ENCODE measurements at regions not wholly inside any gene's neighbourhood (a gene's known extent, or its start where the extent isn't known, plus 50 kb on each side); places are given as distances from the start of the nearest gene placed in this dataset.
A peak's percentile ranks its signal among the peaks of the same experiment; 100 is the strongest.

DNA sequence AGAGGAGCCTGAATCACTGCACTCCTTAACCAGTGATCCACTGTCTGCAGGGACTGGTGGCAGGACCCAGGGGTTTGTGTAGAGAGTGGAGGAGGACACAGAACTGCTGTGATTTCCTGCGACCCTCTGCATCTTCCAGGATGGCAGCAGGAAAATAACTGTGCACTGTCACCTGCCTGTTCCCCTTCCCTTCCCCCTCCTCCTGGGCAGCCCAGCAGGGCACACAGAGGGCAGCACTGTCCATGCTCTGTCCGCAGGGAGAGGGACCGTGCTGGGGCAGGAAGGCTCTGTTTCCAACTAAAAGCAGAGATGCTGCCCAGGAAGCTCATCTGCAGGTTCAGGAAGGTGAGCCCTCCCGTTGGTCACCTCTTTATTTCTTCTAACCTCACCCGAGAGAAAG is 168.7 kb downstream of the ZBTB18 start:
- DNase-seq (ENCODE audit: low read depth), result no peak

GRCh38 chr1:244220410-244220809 is 169.3 kb downstream of the ZBTB18 start:
- no peak for DNase-seq (ENCODE audit: low read depth)

DNA sequence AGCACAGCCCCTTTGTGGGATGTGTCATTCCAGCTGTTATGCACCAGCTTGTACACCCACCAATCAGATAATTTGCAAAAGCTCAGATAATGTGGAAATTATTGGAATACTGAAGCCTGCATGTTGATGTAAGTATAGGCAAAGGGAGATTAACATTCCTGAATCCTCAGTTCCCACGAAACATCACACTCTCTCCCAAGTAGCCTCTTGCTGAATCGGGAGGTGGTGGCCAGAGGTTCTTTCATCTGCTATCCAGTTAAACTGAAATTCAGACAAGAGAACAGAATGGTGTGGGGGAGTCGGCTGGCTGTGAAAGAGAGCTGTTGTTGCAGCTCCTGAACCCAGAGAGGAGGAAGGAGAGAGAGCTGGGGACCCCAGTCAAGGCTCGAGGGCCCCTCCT is 170.9 kb downstream of the ZBTB18 start:
- no peak for DNase-seq (ENCODE audit: low read depth)

GRCh38 chr1:244224487-244225430 is 173.7 kb downstream of the ZBTB18 start:
- DNase-seq (ENCODE audit: low read depth), result no peak

GRCh38 chr1:244226435-244226834 is 175.4 kb downstream of the ZBTB18 start:
- DNase-seq (ENCODE audit: low read depth), result no peak

DNA sequence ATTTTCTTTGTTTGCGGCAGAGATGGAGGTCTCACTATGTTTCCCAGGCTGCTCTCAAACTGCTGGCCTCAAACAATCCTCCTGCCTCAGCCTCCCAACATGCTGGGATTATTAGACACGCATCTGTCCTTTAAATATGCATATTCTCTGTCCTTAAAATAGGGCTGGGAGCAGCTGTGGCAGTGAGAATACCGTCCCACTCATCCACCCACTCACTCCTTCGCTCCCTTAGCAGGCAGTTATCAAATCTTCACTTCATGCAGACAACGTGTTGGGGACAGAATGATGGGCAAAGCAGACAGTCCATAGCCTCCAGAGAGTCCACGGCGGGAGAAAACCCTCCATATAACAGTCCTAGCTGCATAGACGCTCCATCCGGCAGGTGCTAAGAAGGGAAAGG is 179.4 kb downstream of the ZBTB18 start:
- no peak for DNase-seq (ENCODE audit: low read depth)

DNA sequence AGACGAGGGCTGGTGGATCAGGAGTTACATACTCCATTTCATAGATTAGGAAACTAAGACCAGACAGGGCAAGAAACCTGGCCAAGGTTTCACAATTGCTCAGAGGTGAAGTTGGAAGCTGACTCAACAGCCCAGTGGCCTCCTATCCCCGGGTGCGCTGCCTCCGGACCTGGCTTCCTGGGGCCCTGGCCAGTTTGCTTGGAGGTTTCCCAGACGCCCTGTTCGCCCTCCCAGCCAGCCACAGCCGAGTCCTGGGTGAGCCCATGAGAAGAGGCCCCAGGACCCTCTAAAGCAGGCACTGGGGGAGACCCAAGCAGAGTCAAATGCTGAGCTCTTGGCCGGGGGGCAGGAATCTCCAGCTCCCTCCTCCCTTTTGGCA is 180.1 kb downstream of the ZBTB18 start:
- no peak for DNase-seq (ENCODE audit: low read depth)

DNA sequence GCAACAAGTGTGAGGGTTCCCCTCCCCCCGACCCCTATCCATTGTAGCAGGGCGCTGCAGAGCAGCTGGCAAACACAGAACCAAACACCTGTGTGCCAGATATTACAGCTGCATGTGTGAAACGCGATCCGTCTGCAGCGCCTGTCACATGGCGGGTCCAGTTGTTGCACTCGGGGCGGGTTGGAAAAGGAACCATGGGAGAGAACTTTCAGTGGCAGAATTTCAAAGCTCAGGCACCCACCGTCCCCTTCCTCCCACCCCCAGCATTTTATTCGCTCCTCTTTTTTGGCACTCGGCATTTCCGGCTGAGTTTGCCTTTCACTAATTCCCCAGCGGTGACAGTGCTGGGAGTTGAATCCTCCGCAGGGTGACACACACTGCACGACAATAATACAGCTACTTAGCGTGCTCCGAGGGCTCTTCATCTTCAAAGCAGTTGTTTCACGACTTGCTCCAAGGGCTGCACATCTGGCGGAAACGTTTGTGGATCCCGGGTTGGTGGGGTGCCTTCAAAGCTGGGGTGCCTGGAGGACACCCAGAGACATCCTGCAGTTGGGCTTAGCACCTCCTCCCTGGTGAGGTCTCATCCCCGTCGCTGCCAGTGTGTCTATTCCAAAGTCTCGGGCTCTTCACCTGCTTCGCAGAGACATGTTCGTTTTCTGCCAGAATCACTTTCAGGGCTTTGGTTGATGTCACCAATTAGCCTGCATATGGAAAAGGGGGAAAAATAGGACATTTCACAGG is 180.7 kb downstream of the ZBTB18 start:
- DNase-seq (ENCODE audit: low read depth), result peak; percentile 86

GRCh38 chr1:244234009-244234643 is 183.0 kb downstream of the ZBTB18 start:
- DNase-seq (ENCODE audit: low read depth), result no peak

DNA sequence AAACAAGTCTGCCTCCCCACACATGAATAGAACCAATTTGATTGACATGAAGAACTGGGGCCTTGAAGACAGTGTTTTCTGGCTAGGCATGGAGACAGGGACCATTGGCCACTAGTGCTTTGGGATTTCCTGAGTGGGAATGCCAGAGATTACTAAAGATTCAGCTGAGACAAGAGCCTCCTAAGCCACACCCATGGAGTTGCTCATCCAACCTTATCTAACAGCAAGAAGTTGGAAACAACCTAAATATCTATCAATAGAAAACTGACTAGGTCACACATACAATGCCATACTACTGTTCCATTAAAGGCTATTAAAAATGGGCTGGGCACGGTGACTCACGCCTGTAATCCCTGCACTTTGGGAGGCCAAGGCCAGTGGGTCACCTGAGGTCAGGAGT is 184.1 kb downstream of the ZBTB18 start:
- no peak for DNase-seq (ENCODE audit: low read depth)

DNA sequence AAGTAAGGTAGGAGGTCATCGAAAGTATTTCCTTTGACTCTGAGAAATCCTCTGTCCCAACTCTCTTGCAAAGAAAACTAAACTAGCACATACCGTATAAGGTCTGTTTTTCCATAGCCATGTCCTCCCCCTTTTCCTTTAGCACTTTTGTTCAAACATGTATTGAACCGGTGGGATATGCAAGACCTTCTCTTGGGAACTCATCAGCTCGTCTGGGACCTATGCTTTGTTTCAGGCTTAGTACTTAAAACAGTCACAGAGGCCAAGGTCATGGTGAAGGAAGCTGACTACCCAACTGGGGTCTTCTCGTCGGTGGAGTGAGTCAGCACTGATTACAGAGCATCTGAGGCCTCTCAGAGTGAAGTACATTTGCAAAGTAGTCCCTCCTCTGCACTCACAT is 185.0 kb downstream of the ZBTB18 start:
- no peak for DNase-seq (ENCODE audit: low read depth)

GRCh38 chr1:244236721-244237120 is 185.6 kb downstream of the ZBTB18 start:
- DNase-seq (ENCODE audit: low read depth), result no peak

- DNase-seq (ENCODE audit: low read depth), result no peak
These were observed 186.4 kb downstream of the ZBTB18 start for GRCh38 chr1:244237445-244237844.

GRCh38 chr1:244239261-244239770 is 188.2 kb downstream of the ZBTB18 start:
- DNase-seq (ENCODE audit: low read depth), result peak; percentile 33

- DNase-seq (ENCODE audit: low read depth), result no peak
These were observed 190.4 kb downstream of the ZBTB18 start for GRCh38 chr1:244241438-244241837.

DNA sequence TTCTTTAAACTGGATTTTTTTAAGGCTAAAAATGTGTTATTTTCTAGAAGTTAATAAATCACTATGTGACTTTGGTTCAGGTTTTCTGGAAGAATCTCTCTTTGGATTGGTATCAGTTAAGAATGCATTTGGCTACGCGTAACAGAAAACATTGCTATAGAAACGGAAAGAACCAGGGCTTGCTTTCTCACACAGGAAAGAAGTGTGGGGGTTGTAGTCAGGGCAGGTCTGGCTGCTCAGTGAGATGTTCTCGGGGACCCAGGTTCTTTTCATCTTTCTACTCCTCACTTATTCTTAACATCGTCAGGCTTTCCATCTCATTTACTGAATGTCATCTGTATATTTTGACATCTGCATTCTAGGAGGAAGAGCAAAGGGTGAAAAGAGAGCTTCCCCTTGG is 191.4 kb downstream of the ZBTB18 start:
- no peak for DNase-seq (ENCODE audit: low read depth)

DNA sequence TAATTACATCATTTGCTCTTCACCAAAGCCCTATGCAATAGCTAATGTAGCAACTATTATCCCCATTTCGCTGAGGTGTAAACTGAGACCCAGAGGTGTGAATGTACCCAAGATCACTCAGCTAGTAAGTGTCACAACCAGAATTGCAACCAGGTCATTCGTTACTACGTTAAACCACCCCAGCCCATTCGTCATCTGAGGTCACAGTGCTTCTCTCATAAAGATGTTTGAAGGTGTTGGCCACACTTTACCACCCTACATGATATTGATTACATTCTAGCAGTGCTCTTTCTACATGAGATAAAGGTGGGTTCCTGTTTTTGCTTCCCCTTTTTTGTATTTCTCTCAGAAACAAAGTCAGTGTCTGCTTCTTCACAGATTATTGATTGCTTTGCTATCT is 195.3 kb downstream of the ZBTB18 start:
- DNase-seq (ENCODE audit: low read depth), result no peak

GRCh38 chr1:244248426-244248825 is 197.3 kb downstream of the ZBTB18 start:
- no peak for DNase-seq (ENCODE audit: low read depth)

- DNase-seq (ENCODE audit: low read depth), result no peak
These were observed 199.5 kb downstream of the ADSS2 start for GRCh38 chr1:244252211-244252610.

DNA sequence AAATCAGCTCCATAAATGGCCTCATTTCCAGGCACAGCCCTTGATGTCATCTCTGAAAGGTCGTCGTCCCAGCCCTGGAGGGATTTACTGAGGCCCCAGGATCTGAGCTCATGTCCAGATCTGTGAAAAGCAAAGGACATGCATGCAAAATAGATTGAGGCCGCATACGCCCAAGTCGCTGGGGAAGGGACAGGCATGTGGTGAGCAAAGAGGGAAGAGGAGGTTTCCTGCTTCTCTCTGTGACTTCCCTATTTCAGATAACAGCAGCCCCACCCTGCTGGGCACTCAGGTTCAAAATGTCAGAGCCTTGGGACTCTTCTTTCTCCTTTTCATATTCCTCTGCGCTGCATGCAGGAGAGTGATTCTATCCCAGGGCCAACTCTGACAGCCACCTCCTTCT is 197.2 kb downstream of the ADSS2 start:
- DNase-seq (ENCODE audit: low read depth), result no peak

GRCh38 chr1:244255426-244255965 is 196.2 kb downstream of the ADSS2 start:
- no peak for DNase-seq (ENCODE audit: low read depth)

Data from myocyte (in vitro differentiated cells).